Activated CD8-positive, alpha-beta memory T cell treated with anti-CD3 and anti-CD28 coated beads, Interleukin-2, amount 50 U/mL, for 1 hour (primary cell): ENCODE measurements at regions not wholly inside any gene's neighbourhood (a gene's known extent, or its start where the extent isn't known, plus 50 kb on each side); places are given as distances from the start of the nearest gene placed in this dataset.
"Not testable (repeated sequence)": the region's sequence is repeated elsewhere in the genome, so short reads cannot be mapped to it uniquely, and the experiment has no call there.

Experiments used
- DNase-seq: peaks from one replicate; pipeline ENCODE4 v3.0.0-alpha.2; 2020; ENCODE audit errors: extremely low read depth

DNA sequence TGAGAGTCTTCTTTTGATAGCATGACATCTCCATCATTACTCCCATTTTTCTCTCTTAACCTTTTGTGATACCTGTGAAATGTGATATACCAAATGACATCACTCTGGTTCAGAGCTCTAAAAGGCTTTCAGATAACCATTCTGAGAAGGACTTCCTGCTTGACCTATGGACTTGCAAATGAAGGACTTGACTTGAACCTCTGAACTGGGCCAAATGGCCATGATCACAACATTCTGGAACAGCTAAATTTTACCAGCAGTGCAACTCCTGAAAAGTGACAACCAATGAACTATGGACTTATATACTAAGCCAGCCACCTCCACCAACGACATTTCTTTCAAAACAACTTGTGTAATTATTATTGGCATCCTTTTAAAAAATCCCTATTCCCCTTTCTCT is 1085.8 kb upstream of the CITED2 start:
- no peak for DNase-seq

- no peak for DNase-seq
Measured at GRCh38 chr6:140459209-140459608, 1084.8 kb upstream of the CITED2 start.

DNA sequence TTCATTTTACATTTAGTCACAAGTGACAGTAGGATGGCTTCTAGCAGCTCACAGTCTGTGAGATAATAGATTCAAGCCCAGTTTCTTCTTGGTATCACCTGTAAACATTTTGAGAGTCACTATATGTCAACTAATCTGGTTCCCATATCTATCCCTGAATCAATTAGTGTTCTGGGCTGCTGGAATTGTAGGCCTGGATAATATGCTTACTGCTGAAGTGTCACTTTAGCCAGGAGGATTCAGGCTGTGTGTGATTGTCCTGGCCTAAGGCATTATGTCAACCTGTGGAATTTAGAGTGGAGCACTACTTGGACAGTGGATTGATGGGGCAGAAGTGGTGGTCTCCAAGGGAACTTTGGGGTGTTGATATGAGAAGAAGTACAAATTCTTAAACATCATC is 1071.8 kb upstream of the CITED2 start:
- no peak for DNase-seq

GRCh38 chr6:140445474-140446004 is 1071.1 kb upstream of the CITED2 start:
- no peak for DNase-seq

DNA sequence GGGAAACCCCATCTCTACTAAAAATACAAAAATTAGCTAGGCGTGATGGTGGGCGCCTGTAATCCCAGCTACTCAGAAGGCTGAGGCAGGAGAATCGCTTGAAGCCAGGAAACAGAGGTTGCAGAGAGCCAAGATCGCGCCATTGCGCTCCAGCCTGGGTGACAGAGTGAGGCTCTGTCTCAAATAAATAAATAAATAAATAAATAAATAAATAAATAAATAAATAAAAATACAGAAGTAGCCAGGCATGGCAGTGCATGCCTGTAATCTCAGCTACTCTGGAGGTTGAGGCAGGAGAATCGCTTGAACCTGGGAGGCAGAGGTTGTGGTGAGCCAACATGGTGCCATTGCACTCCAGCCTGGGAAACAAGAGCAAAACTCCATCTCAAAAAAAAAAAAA is 1068.7 kb upstream of the CITED2 start:
- not testable (repeated sequence) for DNase-seq

DNA sequence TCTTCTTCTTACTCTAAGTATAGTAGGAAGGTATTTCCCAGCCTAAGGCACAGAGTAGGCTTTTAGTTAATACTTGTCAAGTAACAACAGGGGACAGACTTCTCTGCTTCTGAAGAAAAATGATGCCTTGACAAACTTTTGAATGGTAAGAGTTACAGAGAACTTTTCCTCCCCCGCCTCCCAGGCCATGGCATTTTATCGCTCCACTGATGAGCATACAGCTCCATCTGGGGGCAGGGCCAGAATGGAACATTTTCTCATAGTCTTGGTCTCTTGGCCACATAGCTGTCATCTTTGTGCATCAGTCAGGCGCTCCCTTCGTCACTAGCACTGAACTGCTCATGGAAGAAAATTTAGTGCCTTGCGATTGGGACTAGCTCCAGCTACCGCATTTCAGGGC is 1066.8 kb upstream of the CITED2 start:
- no peak for DNase-seq

DNA sequence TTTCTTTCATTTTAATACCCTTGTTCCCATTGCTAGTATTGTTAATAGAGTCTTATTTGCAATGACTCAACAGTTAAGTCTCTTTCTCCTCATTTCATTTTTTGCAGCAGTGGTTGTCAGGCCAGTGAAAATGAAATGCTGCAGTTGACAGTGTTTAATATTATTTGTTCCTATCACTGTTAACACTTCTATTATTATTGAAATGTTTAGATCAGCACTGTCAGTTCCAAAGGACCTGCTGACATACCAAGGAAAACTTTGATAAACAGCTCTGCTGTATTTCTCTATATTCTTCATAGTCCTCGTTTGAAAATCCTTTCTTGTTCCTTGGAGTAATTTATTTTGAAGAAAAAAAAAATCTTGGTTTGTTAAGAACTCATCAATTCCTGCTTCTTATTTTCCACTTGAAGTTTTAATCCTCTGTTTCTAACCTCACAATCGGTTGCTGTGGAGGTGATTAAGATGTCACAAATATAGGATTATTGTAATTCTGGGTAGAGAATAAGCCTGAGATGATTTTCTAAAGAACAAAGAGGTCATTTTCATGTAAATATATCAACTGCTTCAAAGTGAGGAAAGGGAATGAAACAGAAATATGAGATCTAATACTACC is 1065.9 kb upstream of the CITED2 start:
- no peak for DNase-seq

- no peak for DNase-seq
Measured at GRCh38 chr6:140438346-140438735, 1063.9 kb upstream of the CITED2 start.

GRCh38 chr6:140437619-140438345 is 1063.3 kb upstream of the CITED2 start:
- DNase-seq: no peak

DNA sequence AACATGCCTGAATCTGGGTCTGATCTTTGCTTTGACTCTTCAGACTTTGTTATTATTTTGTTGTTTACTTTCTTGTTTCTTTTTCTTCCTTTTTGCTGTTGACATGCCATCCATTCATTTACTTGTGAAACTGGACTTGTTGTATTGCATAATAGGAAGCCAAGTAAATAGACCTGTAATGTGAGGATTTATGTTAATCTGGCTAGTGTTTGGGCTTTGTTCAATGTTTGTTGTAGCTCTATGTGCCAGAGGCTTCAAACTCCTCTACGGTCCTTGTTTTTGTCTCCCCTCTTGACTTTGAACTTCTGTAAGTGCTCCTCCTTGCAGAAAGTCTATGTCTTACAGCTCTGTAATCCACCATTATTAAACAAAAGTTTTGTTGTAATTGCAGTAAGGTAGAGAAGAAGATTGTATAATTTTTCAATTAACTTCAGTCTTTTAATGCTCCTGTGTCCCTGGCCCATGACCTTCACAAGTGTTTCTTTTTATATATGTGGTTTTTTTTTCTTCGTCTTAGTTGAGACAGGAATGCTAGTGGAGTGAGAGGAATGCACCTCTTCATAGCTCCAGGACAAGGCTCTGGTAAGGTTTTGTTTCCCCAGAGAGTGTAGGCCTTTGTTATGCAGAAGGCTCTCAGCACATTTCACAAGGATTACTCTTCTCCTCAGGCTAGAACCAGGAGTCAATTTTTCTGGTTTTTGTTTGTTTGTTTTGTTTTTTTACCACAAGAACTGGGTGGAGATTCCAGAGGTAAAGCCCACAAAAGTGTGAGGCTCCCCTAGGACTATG is 1061.8 kb upstream of the CITED2 start:
- no peak for DNase-seq

DNA sequence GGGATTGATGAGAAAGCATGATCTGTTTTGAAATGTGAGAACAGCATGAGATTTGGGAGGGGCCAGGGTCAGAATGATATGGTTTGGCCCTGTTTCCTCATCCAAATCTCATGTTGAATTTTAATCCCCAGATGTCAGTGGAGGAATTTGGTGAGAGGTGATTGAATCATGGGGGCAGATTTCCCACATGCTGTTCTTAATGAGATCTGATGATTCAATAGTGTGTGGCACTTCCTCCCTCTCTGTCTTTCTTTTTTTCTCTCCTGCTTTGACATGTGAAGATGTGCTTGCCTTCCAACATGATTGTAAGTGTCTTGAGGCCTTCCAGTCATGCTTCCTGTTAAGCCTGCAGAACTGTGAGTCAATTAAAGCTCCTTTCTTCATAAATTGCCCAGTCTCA is 1060.3 kb upstream of the CITED2 start:
- no peak for DNase-seq

GRCh38 chr6:140433072-140433471 is 1058.6 kb upstream of the CITED2 start:
- no peak for DNase-seq

DNA sequence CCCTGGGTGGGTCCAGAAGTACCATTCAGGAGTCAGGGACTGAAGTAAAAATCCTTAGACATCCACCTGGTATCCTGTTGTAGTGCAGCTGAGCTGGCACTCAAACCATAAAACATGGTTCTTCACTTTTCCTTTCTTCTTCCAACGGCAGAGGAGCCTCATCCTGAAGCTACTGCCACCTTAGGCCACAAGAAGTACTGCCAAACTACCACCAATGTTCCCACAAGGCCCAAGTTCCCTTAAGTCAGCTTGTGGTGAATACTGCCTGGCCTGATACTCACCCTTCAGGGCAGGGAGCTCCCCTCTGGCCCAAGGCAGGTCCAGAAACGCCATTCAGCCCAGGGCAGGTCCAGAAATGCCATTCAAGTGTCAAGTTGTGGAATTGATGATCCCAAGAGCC is 1053.4 kb upstream of the CITED2 start:
- DNase-seq: no peak

DNA sequence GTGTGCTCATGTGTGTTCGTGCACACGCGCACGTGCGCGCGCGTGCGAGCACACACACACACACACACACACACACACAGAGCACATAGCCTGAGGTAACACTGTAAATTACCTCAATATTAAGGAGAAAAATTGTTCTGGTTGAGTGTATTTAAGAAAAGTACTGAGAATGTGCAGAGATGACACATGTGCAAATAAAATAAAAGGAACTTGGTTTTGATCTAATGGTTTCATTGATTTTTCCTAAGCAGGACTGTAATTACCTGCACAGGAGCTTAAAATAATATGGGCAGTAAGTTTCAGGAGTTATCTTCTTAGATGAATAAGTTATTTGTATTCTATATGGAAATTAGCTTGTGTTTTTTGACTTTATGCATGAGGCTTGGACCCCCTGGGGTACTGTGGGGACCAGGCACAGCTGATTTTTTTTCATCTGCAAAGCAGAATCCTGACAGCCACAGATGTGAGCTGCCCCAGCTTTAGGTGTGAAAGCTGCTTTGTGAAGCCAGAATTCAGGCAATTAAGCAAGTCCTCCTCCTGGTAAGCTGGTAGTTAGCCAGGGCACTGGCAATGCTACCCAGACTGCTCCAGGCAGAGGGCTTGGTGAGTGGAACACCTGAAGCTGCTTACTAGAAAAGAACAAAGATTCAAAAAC is 1040.6 kb upstream of the CITED2 start:
- DNase-seq: no peak

- no peak for DNase-seq
Measured at GRCh38 chr6:140403020-140403419, 1028.6 kb upstream of the CITED2 start.

- DNase-seq: no peak
Measured at GRCh38 chr6:140401761-140402160, 1027.3 kb upstream of the CITED2 start.

GRCh38 chr6:140398076-140398475 is 1023.6 kb upstream of the CITED2 start:
- no peak for DNase-seq

DNA sequence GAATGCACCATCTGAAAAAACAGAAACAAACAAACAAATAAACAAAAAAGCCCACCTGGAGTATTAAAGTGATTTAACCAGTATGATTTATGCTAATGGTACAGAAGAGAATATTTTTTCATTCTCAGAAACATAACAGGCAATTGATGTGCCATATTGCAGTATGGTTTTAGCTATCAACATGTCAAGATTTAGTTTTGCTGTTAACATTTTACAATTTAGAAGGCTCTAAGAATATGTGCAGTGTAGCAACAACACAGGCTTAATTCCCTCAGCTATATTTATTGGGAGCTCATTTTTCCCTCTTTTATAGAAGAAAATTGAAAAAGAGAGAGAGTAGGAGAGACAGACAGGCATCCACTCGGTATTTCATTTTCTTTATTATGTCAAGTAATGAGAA is 1022.7 kb upstream of the CITED2 start:
- DNase-seq: no peak

DNA sequence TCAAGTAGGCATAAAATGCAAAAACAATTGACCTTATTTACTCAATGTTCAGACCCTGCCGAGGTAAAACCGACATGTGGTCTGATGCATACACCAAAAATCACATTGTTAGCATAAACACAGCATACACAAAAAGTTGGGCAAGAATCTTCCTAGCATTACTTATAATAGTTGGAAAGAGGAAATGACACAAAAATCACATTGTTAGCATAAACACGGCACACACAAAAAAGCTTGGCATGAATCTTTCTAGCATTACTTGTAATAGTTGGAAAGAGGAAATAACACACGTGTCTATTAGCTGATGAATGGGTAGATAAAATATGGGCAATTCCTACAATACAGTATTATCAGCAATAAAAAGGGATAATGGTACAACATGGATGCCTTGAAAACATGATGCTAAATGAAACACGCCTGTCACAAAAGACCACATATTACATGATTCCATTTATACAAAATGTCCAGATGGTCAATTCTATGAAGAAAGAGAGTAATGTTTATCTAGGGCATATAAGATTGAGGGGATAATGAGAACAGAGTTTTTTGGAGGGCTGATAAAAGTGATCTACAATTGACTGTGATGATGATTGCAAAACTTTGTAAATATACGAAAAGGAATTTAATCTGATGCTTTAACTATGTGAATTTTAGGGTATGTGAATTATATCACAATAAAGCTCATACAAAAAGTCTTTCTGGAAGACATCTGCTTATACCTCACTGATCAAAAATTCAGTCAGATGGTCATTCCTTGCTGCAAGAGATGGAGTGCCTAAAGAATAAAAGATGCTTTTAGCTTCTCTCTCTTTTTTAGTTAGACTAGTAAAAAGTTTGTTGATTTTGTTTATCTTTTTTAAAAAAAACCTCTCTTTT is 1019.5 kb upstream of the CITED2 start:
- DNase-seq: no peak

DNA sequence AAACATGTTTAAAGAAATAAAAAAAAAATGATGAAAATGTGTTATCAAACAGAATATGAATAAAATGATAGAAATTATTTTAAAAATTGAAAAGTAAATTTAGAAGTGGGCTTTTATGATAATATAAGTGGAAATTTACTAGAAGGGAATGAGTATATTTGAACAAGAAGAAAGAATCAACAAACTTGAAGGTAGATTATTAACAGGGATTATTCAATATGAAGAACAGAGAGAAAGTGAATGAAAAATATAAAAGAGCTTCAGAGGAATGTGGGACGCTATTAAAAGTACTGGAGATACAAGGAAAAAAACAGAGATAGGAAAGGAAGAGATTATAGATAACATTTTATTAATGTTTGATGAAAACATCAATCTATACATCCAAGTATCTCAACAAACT is 1014.4 kb upstream of the CITED2 start:
- DNase-seq: no peak

GRCh38 chr6:140388192-140388802 is 1013.8 kb upstream of the CITED2 start:
- DNase-seq: no peak
